GM12864 (cell line): ENCODE measurements at regions not wholly inside any gene's neighbourhood (a gene's known extent, or its start where the extent isn't known, plus 50 kb on each side); places are given as distances from the start of the nearest gene placed in this dataset.
"Not testable (repeated sequence)": the region's sequence is repeated elsewhere in the genome, so short reads cannot be mapped to it uniquely, and the experiment has no call there.

Experiments used
- DNase-seq: peaks from one replicate; pipeline ENCODE4 v3.0.0-alpha.2; 2011; ENCODE audit warnings: low read depth
- H3K4me3 ChIP-seq: 2 replicates; pipeline ENCODE4 v1.5.1; 2011; ENCODE audit warnings: mild to moderate bottlenecking, low read depth, low read length, control low read depth
- CTCF ChIP-seq: IDR thresholded peaks from 2 replicates; pipeline ENCODE4 v1.5.1; 2011; ENCODE audit warnings: low read depth, mild to moderate bottlenecking, moderate library complexity, low read length, control low read depth, inconsistent platforms; ENCODE audit errors: missing control alignments

DNA sequence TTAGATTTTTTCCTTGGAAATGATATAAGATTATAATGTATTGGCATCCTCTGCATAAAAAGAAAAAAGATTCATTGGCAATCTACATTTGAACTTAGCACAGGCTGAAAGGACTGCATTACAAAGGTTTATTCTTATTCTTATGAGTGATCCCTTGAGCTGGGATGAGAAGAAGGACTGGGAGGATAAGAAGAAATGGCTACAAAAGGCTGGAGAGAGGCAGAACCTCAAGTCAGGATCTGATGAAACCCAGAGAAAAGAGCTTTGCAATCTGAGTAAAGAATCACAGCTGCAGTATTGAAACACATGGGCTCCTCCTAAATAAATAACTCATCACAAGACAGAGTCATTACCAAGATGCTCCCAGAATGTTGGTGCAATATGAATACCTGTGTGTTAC lies 1635.4 kb upstream of the FLRT2 start:
- no peak for DNase-seq
- no peak overlapping the region for H3K4me3 ChIP-seq
- TF ChIP-seq CTCF, result no peak

DNA sequence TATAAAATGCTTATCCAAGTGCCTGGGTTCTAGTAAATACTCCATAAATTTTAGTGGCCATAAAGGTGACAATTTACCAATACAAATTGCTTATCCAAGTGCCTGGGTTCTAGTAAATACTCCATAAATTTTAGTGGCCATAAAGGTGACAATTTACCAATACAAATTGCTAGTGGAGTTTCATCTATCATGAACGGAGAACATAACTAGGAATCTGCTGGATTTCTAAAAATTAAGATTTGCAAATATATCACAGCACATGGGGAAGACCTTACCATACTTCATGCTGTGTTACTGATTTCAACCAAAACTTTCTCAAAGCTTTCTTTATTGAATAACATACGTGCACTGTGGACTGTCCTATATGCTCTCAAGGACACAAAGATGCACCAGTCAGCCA lies 1631.4 kb upstream of the FLRT2 start:
- not testable (repeated sequence) for H3K4me3 ChIP-seq, DNase-seq

DNA sequence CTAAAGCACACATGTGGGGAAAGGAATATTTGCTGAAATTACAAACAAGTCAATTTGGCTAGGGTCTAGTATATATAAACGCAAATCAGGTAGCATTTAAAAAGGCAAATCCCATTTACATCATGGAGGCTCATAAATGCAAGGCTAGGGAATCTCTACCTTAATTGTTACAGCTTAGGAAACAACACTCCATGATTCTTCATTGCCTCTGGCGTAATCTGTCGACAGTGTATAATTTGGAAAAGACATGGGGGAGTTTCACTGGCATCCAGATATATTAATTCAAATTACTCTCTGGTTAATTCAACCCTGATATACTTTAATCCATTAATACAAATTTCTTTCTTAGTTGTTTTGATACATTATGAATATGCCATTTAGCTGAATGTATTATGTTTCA lies 1630.2 kb upstream of the FLRT2 start:
- TF ChIP-seq CTCF, result no peak

GRCh38 chr14:83905157-83905556 lies 1624.8 kb upstream of the FLRT2 start:
- no peak for TF ChIP-seq CTCF
- no peak for DNase-seq
- H3K4me3 ChIP-seq, result no peak overlapping the region

More for the DNA sequence above, 1630.2 kb upstream of the FLRT2 start:
- no peak for DNase-seq
- no peak overlapping the region for H3K4me3 ChIP-seq

- H3K4me3 ChIP-seq, result no peak overlapping the region
- no peak for DNase-seq
- TF ChIP-seq CTCF, result no peak
Observed at GRCh38 chr14:83908419-83908818, 1621.5 kb upstream of the FLRT2 start.

DNA sequence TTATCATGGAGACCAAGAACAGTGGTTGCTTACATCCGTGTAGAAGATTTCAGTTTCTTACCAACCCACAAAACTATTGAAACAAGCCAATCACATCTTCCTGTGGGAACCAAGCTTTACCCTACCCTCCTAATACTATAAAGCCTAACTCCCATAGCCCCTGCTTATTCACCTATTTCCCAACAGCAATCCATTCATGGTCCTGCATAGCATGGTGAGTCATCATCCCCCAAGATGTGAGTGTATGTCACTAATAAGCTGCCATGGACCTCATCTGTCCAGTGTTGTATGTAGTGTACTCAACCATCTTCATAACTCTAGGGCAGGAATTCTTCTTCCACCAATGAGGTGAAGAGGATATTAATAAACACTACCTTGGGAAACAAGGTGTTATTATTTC lies 1620.4 kb upstream of the FLRT2 start:
- H3K4me3 ChIP-seq, result no peak overlapping the region
- no peak for DNase-seq
- no peak for TF ChIP-seq CTCF

DNA sequence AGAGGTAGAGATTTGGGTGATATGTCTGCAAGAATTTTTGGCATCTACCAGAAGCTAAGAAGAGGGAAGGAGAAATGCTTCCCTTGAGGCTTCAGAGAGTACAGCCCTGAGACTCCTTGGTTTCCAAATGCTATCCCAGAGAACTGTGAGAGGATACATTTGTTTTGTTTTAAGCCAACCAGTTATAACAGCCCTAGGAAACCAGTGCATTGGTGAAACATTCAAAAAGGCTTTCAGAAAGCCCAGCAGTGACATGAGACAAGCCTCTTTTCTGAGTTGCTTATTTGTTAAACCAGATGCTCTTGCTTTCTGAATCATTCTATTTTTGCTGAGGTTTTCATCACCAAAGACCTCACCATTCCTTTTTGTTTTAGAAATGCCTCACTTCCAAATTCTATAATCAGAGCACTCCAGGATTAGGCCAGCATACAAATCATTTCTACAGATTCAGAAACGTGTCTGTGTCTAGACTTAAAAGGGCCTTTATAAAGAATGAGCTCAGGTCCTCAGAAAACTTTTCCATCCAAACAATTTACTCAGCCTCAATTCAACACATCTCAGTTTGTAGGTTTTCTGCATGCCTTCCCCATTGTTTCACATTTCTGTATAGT lies 1617.8 kb upstream of the FLRT2 start:
- TF ChIP-seq CTCF, result no peak
- no peak overlapping the region for H3K4me3 ChIP-seq
- no peak for DNase-seq

DNA sequence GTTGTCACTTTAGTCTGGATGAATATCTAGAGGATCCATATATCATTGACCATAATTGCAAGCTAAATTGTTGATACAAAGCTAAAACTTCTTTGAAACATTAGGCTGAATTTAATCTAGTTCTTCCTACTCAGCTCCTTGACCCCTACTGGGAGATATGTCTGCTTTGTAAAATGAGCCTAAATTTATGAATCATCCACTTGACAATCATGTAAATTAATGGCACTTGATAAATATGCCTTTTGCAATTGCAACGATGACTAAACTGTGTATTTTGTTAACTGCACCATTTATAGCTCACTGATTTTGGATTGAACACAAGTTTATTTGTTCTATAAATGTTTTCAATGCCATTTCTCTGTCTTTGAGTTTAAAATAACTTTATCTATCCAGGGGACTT lies 1616.5 kb upstream of the FLRT2 start:
- no peak overlapping the region for H3K4me3 ChIP-seq
- no peak for DNase-seq
- no peak for TF ChIP-seq CTCF
